HepG2 (cell line): ENCODE measurements at regions not wholly inside any gene's neighbourhood (a gene's known extent, or its start where the extent isn't known, plus 50 kb on each side); places are given as distances from the start of the nearest gene placed in this dataset.

ENCODE experiments used
- ETV6 ChIP-seq: sonication (generic); formaldehyde crosslinking; conservative IDR thresholded peaks from 2 replicates; pipeline ENCODE4 v1.4.0; 2020; ENCODE audit warnings: missing genetic modification reagents
- ZNF556 ChIP-seq: sonication (generic); formaldehyde crosslinking; IDR thresholded peaks from 2 replicates; pipeline ENCODE4 v1.4.0; 2020; ENCODE audit warnings: mild to moderate bottlenecking, missing genetic modification reagents, borderline replicate concordance
- TF ChIP-seq, protein P1 (sequence below): sonication (generic); formaldehyde crosslinking; IDR thresholded peaks from 2 replicates; pipeline ENCODE4 v1.5.0; 2020; ENCODE audit warnings: mild to moderate bottlenecking, missing genetic modification reagents, moderate library complexity

DNA sequence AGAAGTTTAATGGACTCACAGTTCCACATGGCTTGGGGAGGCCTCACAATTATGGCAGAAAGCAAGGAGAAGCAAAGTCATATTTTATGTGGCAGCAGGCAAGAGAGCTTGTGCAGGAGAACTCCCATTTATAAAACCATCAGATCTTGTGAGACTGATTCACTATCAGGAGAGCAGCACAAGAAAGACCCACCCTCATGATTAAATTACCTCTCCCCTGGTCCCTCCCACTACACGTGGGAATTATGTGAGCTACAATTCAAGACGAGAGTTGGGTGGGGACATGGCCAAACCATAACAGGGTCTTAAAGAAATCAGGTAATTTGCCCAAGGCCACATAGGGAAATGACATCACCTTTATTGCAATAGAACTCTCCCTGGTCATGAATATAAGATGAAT, 1073.3 kb upstream of the ACVR2A start:
- TF ChIP-seq ETV6 (CRISPR knock-in tag), result no peak
- TF ChIP-seq, protein P1, sequence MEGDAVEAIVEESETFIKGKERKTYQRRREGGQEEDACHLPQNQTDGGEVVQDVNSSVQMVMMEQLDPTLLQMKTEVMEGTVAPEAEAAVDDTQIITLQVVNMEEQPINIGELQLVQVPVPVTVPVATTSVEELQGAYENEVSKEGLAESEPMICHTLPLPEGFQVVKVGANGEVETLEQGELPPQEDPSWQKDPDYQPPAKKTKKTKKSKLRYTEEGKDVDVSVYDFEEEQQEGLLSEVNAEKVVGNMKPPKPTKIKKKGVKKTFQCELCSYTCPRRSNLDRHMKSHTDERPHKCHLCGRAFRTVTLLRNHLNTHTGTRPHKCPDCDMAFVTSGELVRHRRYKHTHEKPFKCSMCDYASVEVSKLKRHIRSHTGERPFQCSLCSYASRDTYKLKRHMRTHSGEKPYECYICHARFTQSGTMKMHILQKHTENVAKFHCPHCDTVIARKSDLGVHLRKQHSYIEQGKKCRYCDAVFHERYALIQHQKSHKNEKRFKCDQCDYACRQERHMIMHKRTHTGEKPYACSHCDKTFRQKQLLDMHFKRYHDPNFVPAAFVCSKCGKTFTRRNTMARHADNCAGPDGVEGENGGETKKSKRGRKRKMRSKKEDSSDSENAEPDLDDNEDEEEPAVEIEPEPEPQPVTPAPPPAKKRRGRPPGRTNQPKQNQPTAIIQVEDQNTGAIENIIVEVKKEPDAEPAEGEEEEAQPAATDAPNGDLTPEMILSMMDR, result no peak
- TF ChIP-seq ZNF556, result no peak
